Stomach (tissue), 4 donors: ENCODE measurements at regions not wholly inside any gene's neighbourhood (a gene's known extent, or its start where the extent isn't known, plus 50 kb on each side); places are given as distances from the start of the nearest gene placed in this dataset.

Source experiments
- CTCF ChIP-seq, 7 experiments: fragments of 450-650 bp in 4 of 7; fragments of 200-600 bp in 3 of 7; sonication (generic) in 3 of 7; IDR thresholded peaks; one replicate each; pipeline ENCODE4 v1.5.1; 2016 to 2019; ENCODE audit warnings: antibody characterized with exemption in 7 of 7, control low read depth in 2 of 7, mild to moderate bottlenecking in 1 of 7
- POLR2A ChIP-seq, 4 donors: fragments of 450-650 bp; IDR thresholded peaks; one replicate each; pipeline ENCODE4 v1.6.1; 2016; ENCODE audit warnings: antibody characterized with exemption in 4 of 4, control low read depth in 2 of 4, mild to moderate bottlenecking in 1 of 4, moderate library complexity in 1 of 4

DNA sequence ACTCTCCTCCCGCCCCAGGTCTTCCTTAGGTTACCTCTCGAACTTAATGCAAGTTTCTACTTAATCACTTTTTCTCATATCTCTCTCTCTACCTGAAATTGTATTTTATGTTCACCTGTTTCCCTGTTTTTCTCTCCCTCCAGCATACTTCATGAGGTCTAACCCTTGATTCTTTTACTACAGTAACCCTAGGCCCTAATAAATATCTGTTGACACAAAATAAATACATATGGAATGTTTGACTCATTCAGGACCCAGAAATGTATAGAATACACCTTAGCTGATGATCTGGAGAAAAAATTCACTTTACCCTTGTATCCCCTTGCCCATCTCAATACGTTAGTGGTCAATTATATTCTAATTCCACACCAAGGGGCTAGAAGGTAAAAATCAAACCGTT, 250.9 kb upstream of the PTGER4 start:
- no peak for TF ChIP-seq CTCF (IDR thresholded peaks at IDR 0.05)
- no peak for TF ChIP-seq POLR2A (IDR thresholded peaks at IDR 0.05)
